ENCODE measurements at regions not wholly inside any gene's neighbourhood (a gene's known extent, or its start where the extent isn't known, plus 50 kb on each side); places are given as distances from the start of the nearest gene placed in this dataset.

DNA sequence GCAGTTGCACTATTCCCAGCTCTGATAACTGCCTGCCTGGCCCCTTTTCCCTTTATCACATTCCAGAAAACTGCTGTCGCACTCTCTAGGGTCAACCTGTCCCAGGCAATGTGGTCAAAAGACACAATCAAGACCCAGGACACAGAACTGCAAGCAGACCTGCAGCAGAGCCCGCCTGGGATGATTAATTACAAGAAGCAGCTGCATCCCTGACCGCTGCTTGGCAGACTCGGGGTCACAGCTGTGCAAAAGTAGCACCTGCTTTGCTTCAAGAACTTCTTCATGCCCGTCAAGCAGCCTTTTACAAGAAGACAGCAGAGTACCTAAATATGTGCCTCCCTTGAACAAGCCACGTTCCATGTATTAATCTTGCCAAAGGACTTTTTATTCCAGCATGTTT, 120.0 kb upstream of the ST8SIA2 start:
- DNase-seq: no peak
- Mint-ChIP-seq H3K4me3 (no peak overlapping the region), H3K4me1 (no peaks in the 10 kb centered on the region), H3K36me3 (no peaks in the 10 kb centered on the region), H3K27ac (no peak overlapping the region), H3K9me3 (no peaks in the 10 kb centered on the region), H3K27me3 (peaks cover 11 to 24% of the 10 kb centered on the region in 2 donors)
- H3K27me3 ChIP-seq (ENCODE audit: insufficient read depth, low read length): no peaks in the 10 kb centered on the region
- POLR2A ChIA-PET (ENCODE audit: partially characterized antibody): no interaction called here
- H3K27ac ChIP-seq (ENCODE audit: low read depth, low read length): no peak overlapping the region
- H3K9me3 ChIP-seq (ENCODE audit: control insufficient read depth in 1 of 2, low read length in 2 of 2): no peaks in the 10 kb centered on the region
- H3K4me3 ChIP-seq (ENCODE audit: low read length in 2 of 2): no peak overlapping the region
- H3K36me3 ChIP-seq (ENCODE audit: insufficient read depth, low read length): no peaks in the 10 kb centered on the region
- intact Hi-C loops (cut with micrococcal nuclease): no loop called here
- H3K4me1 ChIP-seq (ENCODE audit: insufficient read depth, low read length): no peaks in the 10 kb centered on the region
- CTCF ChIA-PET (ENCODE audit: partially characterized antibody): no interaction called here

DNA sequence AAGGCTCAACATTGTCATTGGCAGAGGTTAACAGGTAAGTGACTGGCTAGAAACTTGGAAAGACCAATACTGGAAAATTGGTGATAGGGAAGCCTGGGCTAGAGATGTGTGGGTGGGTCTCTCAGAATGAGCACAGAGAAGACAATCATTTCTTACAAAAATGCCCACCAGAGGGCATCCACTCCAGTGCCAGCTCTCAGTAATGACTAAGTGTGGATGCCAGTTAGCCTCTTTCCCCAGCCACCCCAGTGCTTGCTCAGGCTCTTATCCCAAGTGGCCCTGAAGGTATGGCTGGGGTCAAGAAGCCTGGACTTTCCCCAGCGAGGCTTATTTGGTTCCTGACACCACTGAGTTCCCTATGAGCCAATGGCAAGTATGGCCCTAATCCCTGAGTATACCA, 115.9 kb upstream of the ST8SIA2 start:
- Mint-ChIP-seq H3K9me3 (no peaks in the 10 kb centered on the region), H3K4me3 (no peak overlapping the region), H3K27me3 (peaks cover 11 to 14% of the 10 kb centered on the region in 2 donors), H3K4me1 (no peaks in the 10 kb centered on the region), H3K27ac (no peak overlapping the region), H3K36me3 (no peaks in the 10 kb centered on the region)
- DNase-seq: no peak
- Histone ChIP-seq H3K36me3 (ENCODE audit: insufficient read depth, low read length) (no peaks in the 10 kb centered on the region), H3K4me1 (ENCODE audit: insufficient read depth, low read length) (no peaks in the 10 kb centered on the region), H3K27me3 (ENCODE audit: insufficient read depth, low read length) (no peaks in the 10 kb centered on the region), H3K4me3 (ENCODE audit: low read length in 2 of 2) (no peak overlapping the region), H3K27ac (ENCODE audit: low read depth, low read length) (no peak overlapping the region), H3K9me3 (ENCODE audit: control insufficient read depth in 1 of 2, low read length in 2 of 2) (no peaks in the 10 kb centered on the region)
- intact Hi-C loops (cut with micrococcal nuclease): loop anchor here (5.0 kb wide), 1 partner anchor 440 kb away; no protein-coding TSS in a partner anchor
- CTCF ChIA-PET (ENCODE audit: partially characterized antibody): no interaction called here
- POLR2A ChIA-PET (ENCODE audit: partially characterized antibody): no interaction called here

DNA sequence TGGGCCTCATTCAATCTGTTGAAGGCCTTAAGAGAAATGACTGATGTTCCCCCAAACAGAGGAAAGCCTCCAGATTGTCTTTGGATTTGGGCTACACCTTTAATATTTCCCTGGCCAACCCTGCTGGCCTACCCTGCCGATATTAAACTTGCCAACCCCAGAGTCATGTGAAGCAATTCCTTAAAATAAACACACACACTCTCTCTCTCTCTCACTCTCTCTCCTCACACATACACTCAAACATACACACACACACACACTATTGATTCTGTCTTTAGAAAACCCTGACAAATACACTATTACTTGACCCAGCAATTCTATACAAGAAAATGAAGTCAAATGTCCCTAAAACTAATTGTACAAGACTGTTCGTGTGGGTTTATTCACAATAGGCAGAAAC, 109.9 kb upstream of the ST8SIA2 start:
- intact Hi-C loops (cut with micrococcal nuclease): no loop called here
- Mint-ChIP-seq H3K4me1 (peaks cover 0 to 4% (median 2%) of the 10 kb centered on the region in 4 donors), H3K9me3 (no peaks in the 10 kb centered on the region), H3K36me3 (no peaks in the 10 kb centered on the region), H3K27me3 (peaks cover 2 to 5% of the 10 kb centered on the region in 2 donors), H3K4me3 (no peak overlapping the region), H3K27ac (no peak overlapping the region)
- H3K9me3 ChIP-seq (ENCODE audit: control insufficient read depth in 1 of 2, low read length in 2 of 2): no peaks in the 10 kb centered on the region
- DNase-seq: no peak
- no peaks in the 10 kb centered on the region for H3K36me3 ChIP-seq (ENCODE audit: insufficient read depth, low read length)
- POLR2A ChIA-PET (ENCODE audit: partially characterized antibody): no interaction called here
- H3K4me3 ChIP-seq (ENCODE audit: low read length in 2 of 2): no peak overlapping the region
- no peak overlapping the region for H3K27ac ChIP-seq (ENCODE audit: low read depth, low read length)
- H3K4me1 ChIP-seq (ENCODE audit: insufficient read depth, low read length): no peaks in the 10 kb centered on the region
- no peaks in the 10 kb centered on the region for H3K27me3 ChIP-seq (ENCODE audit: insufficient read depth, low read length)
- CTCF ChIA-PET (ENCODE audit: partially characterized antibody): no interaction called here

DNA sequence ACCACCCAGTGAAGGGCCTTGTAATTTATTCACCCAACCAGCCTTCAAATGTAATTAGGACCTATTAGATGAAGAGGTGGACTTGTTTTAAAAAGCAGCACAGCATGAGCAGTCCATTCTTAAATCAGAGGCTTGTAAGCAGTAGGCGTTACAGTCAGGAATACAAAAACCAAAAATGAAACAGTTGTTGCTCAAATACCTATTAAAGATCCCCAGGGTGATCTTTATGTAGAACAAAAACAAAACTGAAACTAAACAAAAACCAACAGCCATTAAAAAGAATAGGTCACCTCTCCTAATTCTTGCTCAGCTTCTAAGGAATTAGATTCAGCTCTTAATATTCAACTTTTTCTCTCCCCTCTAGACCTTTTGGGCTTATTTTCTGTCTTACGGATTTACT, 104.9 kb upstream of the ST8SIA2 start:
- H3K27me3 Mint-ChIP-seq: peaks cover 13 to 17% of the 10 kb centered on the region in 2 donors
- no peak overlapping the region for H3K27ac Mint-ChIP-seq
- H3K4me1 Mint-ChIP-seq: peaks cover 1 to 6% (median 4%) of the 10 kb centered on the region in 4 donors
- peak overlapping the region in 2 of 8 donors; percentile 43 to 44 for H3K4me3 Mint-ChIP-seq
- Histone ChIP-seq H3K9me3 (ENCODE audit: control insufficient read depth in 1 of 2, low read length in 2 of 2) (no peaks in the 10 kb centered on the region), H3K27ac (ENCODE audit: low read depth, low read length) (no peak overlapping the region), H3K27me3 (ENCODE audit: insufficient read depth, low read length) (no peaks in the 10 kb centered on the region), H3K4me3 (ENCODE audit: low read length in 2 of 2) (no peak overlapping the region), H3K4me1 (ENCODE audit: insufficient read depth, low read length) (no peaks in the 10 kb centered on the region), H3K36me3 (ENCODE audit: insufficient read depth, low read length) (no peaks in the 10 kb centered on the region)
- CTCF ChIA-PET (ENCODE audit: partially characterized antibody): no interaction called here
- DNase-seq: no peak
- no peaks in the 10 kb centered on the region for H3K9me3 Mint-ChIP-seq
- H3K36me3 Mint-ChIP-seq: no peaks in the 10 kb centered on the region
- intact Hi-C loops (cut with micrococcal nuclease): no loop called here
- POLR2A ChIA-PET (ENCODE audit: partially characterized antibody): no interaction called here

DNA sequence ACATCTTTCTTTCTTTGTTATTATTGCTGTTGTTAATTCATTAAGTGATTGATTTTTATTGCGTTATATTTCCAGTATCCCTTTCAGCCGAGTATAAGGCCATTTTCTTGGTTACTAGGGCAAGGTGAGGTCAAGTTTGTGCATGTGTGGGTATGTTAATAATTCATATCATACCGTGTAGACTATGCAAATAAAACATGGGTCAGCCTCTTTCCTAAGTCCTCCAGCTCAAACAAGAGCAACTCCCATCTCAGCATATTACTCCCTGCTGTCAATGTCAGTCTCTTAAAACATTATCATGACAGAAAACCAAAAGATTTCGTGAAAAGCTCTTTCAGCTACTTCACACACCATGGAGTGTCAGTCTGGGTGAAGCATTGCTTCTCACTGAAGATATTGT, 103.9 kb upstream of the ST8SIA2 start:
- Mint-ChIP-seq H3K4me3 (no peak overlapping the region), H3K27ac (no peak overlapping the region), H3K36me3 (no peaks in the 10 kb centered on the region), H3K27me3 (peaks cover 13 to 17% of the 10 kb centered on the region in 2 donors), H3K9me3 (no peaks in the 10 kb centered on the region), H3K4me1 (peaks cover 1 to 6% (median 4%) of the 10 kb centered on the region in 4 donors)
- no peak overlapping the region for H3K4me3 ChIP-seq (ENCODE audit: low read length in 2 of 2)
- intact Hi-C loops (cut with micrococcal nuclease): no loop called here
- CTCF ChIA-PET (ENCODE audit: partially characterized antibody): no interaction called here
- no peaks in the 10 kb centered on the region for H3K36me3 ChIP-seq (ENCODE audit: insufficient read depth, low read length)
- H3K4me1 ChIP-seq (ENCODE audit: insufficient read depth, low read length): no peaks in the 10 kb centered on the region
- H3K9me3 ChIP-seq (ENCODE audit: control insufficient read depth in 1 of 2, low read length in 2 of 2): no peaks in the 10 kb centered on the region
- H3K27ac ChIP-seq (ENCODE audit: low read depth, low read length): no peak overlapping the region
- DNase-seq: no peak
- no peaks in the 10 kb centered on the region for H3K27me3 ChIP-seq (ENCODE audit: insufficient read depth, low read length)
- POLR2A ChIA-PET (ENCODE audit: partially characterized antibody): no interaction called here

DNA sequence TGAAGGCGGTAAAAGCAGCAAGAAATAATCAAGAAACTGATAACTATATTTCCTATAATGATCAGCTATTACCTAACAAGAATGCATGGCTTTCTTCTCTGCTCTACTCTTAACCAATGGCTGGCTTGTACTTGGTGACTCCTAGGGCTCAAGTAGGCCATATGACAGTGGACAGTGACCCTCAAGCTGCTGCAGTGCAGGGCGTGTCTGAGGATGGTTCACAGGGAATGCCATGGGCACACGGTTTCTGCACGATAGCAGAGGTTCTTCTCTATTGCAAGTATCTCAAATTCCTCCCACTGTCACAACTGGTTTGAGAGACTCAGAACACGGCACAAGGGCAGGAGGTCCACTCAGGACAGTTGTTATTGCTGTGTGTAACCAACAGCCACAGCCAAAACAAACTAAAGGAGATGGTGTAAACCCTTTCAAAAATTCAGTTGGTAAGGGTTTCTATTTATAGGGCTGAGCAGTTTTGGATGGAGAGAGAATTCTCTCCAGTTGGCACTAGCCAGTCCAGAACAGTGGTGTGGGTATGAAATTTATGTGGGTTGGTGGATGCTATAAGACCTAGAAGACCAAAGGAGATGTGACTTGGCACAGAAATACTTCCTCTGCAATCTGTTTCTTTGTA, 103.2 kb upstream of the ST8SIA2 start:
- H3K27ac Mint-ChIP-seq: no peak overlapping the region
- no peaks in the 10 kb centered on the region for H3K9me3 ChIP-seq (ENCODE audit: control insufficient read depth in 1 of 2, low read length in 2 of 2)
- no peak overlapping the region for H3K4me3 ChIP-seq (ENCODE audit: low read length in 2 of 2)
- H3K36me3 ChIP-seq (ENCODE audit: insufficient read depth, low read length): no peaks in the 10 kb centered on the region
- no peak overlapping the region for H3K27ac ChIP-seq (ENCODE audit: low read depth, low read length)
- CTCF ChIA-PET (ENCODE audit: partially characterized antibody): no interaction called here
- H3K27me3 ChIP-seq (ENCODE audit: insufficient read depth, low read length): no peaks in the 10 kb centered on the region
- no peaks in the 10 kb centered on the region for H3K36me3 Mint-ChIP-seq
- peaks cover 1 to 6% (median 4%) of the 10 kb centered on the region in 4 donors for H3K4me1 Mint-ChIP-seq
- intact Hi-C loops (cut with micrococcal nuclease): no loop called here
- DNase-seq: no peak
- POLR2A ChIA-PET (ENCODE audit: partially characterized antibody): no interaction called here
- H3K4me3 Mint-ChIP-seq: no peak overlapping the region
- H3K9me3 Mint-ChIP-seq: no peaks in the 10 kb centered on the region
- no peaks in the 10 kb centered on the region for H3K4me1 ChIP-seq (ENCODE audit: insufficient read depth, low read length)
- peaks cover 13 to 16% of the 10 kb centered on the region in 2 donors for H3K27me3 Mint-ChIP-seq

DNA sequence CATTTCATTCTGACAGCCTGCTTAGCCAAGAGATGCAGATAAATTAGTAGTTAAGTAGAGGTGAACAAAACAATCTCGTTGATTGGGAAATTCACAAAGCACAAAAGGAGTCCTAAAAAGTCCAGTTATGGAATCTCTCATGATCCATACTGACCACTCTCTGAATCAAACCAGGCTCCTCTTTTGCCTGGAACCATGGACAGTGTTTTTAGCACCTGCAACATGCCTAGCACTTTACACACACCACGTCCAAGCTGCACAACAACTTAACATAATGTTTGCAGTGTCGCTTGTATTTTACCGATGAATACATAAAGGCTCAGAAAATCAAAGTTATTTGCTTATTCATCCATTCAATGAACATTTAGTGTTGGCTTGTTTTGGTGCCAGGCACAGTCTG, 101.8 kb upstream of the ST8SIA2 start:
- no peak overlapping the region for H3K4me3 Mint-ChIP-seq
- Histone ChIP-seq H3K36me3 (ENCODE audit: insufficient read depth, low read length) (no peaks in the 10 kb centered on the region), H3K27me3 (ENCODE audit: insufficient read depth, low read length) (no peaks in the 10 kb centered on the region), H3K9me3 (ENCODE audit: control insufficient read depth in 1 of 2, low read length in 2 of 2) (no peaks in the 10 kb centered on the region), H3K4me1 (ENCODE audit: insufficient read depth, low read length) (no peaks in the 10 kb centered on the region), H3K27ac (ENCODE audit: low read depth, low read length) (no peak overlapping the region), H3K4me3 (ENCODE audit: low read length in 2 of 2) (no peak overlapping the region)
- peaks cover 13 to 16% of the 10 kb centered on the region in 2 donors for H3K27me3 Mint-ChIP-seq
- peaks cover 1 to 6% (median 4%) of the 10 kb centered on the region in 4 donors for H3K4me1 Mint-ChIP-seq
- H3K36me3 Mint-ChIP-seq: no peaks in the 10 kb centered on the region
- H3K27ac Mint-ChIP-seq: no peak overlapping the region
- DNase-seq: no peak
- ChIA-PET CTCF (ENCODE audit: partially characterized antibody) (no interaction called here), POLR2A (ENCODE audit: partially characterized antibody) (no interaction called here)
- intact Hi-C loops (cut with micrococcal nuclease): no loop called here
- H3K9me3 Mint-ChIP-seq: no peaks in the 10 kb centered on the region

DNA sequence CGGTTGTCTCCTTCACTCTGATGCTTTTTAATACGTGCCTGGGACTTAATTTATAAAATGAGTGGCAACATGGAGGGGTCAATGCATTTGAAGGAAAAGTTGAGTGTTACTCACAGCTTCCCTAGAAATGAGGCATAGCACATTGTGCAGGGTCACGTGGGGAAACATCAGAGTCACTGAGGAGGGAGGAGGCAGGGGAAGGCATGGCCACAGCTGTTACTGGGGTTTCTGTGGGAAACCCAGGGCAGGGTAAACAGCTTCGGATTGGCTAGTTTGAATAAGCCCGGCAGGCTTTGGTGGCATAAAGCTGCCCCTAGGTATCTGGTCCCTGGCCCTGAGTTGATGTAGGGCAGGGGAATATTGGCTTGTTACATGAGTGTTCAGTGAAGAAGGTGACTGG, 98.9 kb upstream of the ST8SIA2 start:
- no peak overlapping the region for H3K27ac ChIP-seq (ENCODE audit: low read depth, low read length)
- Mint-ChIP-seq H3K4me3 (no peak overlapping the region), H3K9me3 (peaks cover 0 to 2% (median 0%) of the 10 kb centered on the region in 8 donors), H3K27me3 (peaks cover 14 to 16% of the 10 kb centered on the region in 2 donors), H3K4me1 (no peaks in the 10 kb centered on the region), H3K36me3 (no peaks in the 10 kb centered on the region), H3K27ac (no peak overlapping the region)
- H3K9me3 ChIP-seq (ENCODE audit: control insufficient read depth in 1 of 2, low read length in 2 of 2): no peaks in the 10 kb centered on the region
- H3K4me1 ChIP-seq (ENCODE audit: insufficient read depth, low read length): no peaks in the 10 kb centered on the region
- DNase-seq: no peak
- ChIA-PET CTCF (ENCODE audit: partially characterized antibody) (no interaction called here), POLR2A (ENCODE audit: partially characterized antibody) (no interaction called here)
- no peak overlapping the region for H3K4me3 ChIP-seq (ENCODE audit: low read length in 2 of 2)
- no peaks in the 10 kb centered on the region for H3K27me3 ChIP-seq (ENCODE audit: insufficient read depth, low read length)
- no peaks in the 10 kb centered on the region for H3K36me3 ChIP-seq (ENCODE audit: insufficient read depth, low read length)
- intact Hi-C loops (cut with micrococcal nuclease): no loop called here

Data from CD4-positive, alpha-beta memory T cell (primary cell).